SH-SY5Y (cell line): ENCODE measurements at regions not wholly inside any gene's neighbourhood (a gene's known extent, or its start where the extent isn't known, plus 50 kb on each side); places are given as distances from the start of the nearest gene placed in this dataset.

Source experiments
- GATA2 ChIP-seq: IDR thresholded peaks from 2 replicates; pipeline ENCODE4 v1.6.1; 2011; ENCODE audit warnings: mild to moderate bottlenecking, low read depth, low read length
- GATA3 ChIP-seq: IDR thresholded peaks from 2 replicates; pipeline ENCODE4 v1.6.1; 2011; ENCODE audit warnings: low read depth, mild to moderate bottlenecking, low read length, moderate library complexity

- TF ChIP-seq GATA3: no peak
- TF ChIP-seq GATA2: no peak
These were observed 140.8 kb upstream of the EDNRA start for GRCh38 chr4:147340111-147340510.
